ENCODE measurements at regions not wholly inside any gene's neighbourhood (a gene's known extent, or its start where the extent isn't known, plus 50 kb on each side); places are given as distances from the start of the nearest gene placed in this dataset.

- no peak for TF ChIP-seq TAF1 (IDR thresholded peaks at IDR 0.05; ENCODE audit: low read depth)
- no peak for TF ChIP-seq EP300 (IDR thresholded peaks at IDR 0.05; ENCODE audit: borderline replicate concordance)
Observed at GRCh38 chr6:163640641-163641040, 226.1 kb downstream of the QKI start.

- TF ChIP-seq ZBTB7A (IDR thresholded peaks at IDR 0.05; ENCODE audit: low read depth) (no peak), REST (IDR thresholded peaks at IDR 0.05; ENCODE audit: low read depth) (no peak), NFIC (IDR thresholded peaks at IDR 0.05) (no peak), TCF12 (IDR thresholded peaks at IDR 0.05; ENCODE audit: low read depth) (no peak), FOXM1 (IDR thresholded peaks at IDR 0.05; ENCODE audit: borderline replicate concordance, low read depth) (no peak), CEBPB (IDR thresholded peaks at IDR 0.05) (no peak), TEAD4 (IDR thresholded peaks at IDR 0.05) (no peak), CREB1 (IDR thresholded peaks at IDR 0.05; ENCODE audit: low read depth) (no peak), USF1 (IDR thresholded peaks at IDR 0.05) (no peak), YY1 (IDR thresholded peaks at IDR 0.05; ENCODE audit: low read depth) (no peak), RAD21 (IDR thresholded peaks at IDR 0.05; ENCODE audit: low read depth) (no peak), MAX (IDR thresholded peaks at IDR 0.05) (no peak), EP300 (IDR thresholded peaks at IDR 0.05; ENCODE audit: borderline replicate concordance) (no peak), TAF1 (IDR thresholded peaks at IDR 0.05; ENCODE audit: low read depth) (no peak)
Observed at GRCh38 chr6:163637524-163637923, 223.0 kb downstream of the QKI start.

GRCh38 chr6:163635731-163636364 is 221.3 kb downstream of the QKI start:
- TF ChIP-seq FOXM1 (IDR thresholded peaks at IDR 0.05; ENCODE audit: borderline replicate concordance, low read depth) = no peak
- TF ChIP-seq CREB1 (IDR thresholded peaks at IDR 0.05; ENCODE audit: low read depth) = no peak
- TF ChIP-seq ZBTB7A (IDR thresholded peaks at IDR 0.05; ENCODE audit: low read depth) = no peak
- TF ChIP-seq EP300 (IDR thresholded peaks at IDR 0.05; ENCODE audit: borderline replicate concordance) = no peak
- TF ChIP-seq TEAD4 (IDR thresholded peaks at IDR 0.05) = no peak

GRCh38 chr6:163635315-163635714 is 220.8 kb downstream of the QKI start:
- TF ChIP-seq CREB1 (IDR thresholded peaks at IDR 0.05; ENCODE audit: low read depth) (no peak), FOXM1 (IDR thresholded peaks at IDR 0.05; ENCODE audit: borderline replicate concordance, low read depth) (no peak), ZBTB7A (IDR thresholded peaks at IDR 0.05; ENCODE audit: low read depth) (no peak), TAF1 (IDR thresholded peaks at IDR 0.05; ENCODE audit: low read depth) (no peak), USF1 (IDR thresholded peaks at IDR 0.05) (no peak), NFIC (IDR thresholded peaks at IDR 0.05) (no peak), TCF12 (IDR thresholded peaks at IDR 0.05; ENCODE audit: low read depth) (no peak), TEAD4 (IDR thresholded peaks at IDR 0.05) (no peak), EGR1 (IDR thresholded peaks at IDR 0.05) (no peak), REST (IDR thresholded peaks at IDR 0.05; ENCODE audit: low read depth) (no peak), YY1 (IDR thresholded peaks at IDR 0.05; ENCODE audit: low read depth) (no peak), CEBPB (IDR thresholded peaks at IDR 0.05) (no peak)

- no peak for TF ChIP-seq CREB1 (IDR thresholded peaks at IDR 0.05; ENCODE audit: low read depth)
- TF ChIP-seq REST (IDR thresholded peaks at IDR 0.05; ENCODE audit: low read depth) = no peak
- no peak for TF ChIP-seq ZBTB7A (IDR thresholded peaks at IDR 0.05; ENCODE audit: low read depth)
- TF ChIP-seq RAD21 (IDR thresholded peaks at IDR 0.05; ENCODE audit: low read depth) = no peak
- TF ChIP-seq MAX (IDR thresholded peaks at IDR 0.05) = no peak
- no peak for TF ChIP-seq TEAD4 (IDR thresholded peaks at IDR 0.05)
- TF ChIP-seq USF1 (IDR thresholded peaks at IDR 0.05) = no peak
- TF ChIP-seq NFIC (IDR thresholded peaks at IDR 0.05) = no peak
Observed at GRCh38 chr6:163634211-163635171, 220.0 kb downstream of the QKI start.
